Osteoblast (primary cell): ENCODE measurements at regions not wholly inside any gene's neighbourhood (a gene's known extent, or its start where the extent isn't known, plus 50 kb on each side); places are given as distances from the start of the nearest gene placed in this dataset.

ENCODE experiments used
- DNase-seq: peaks from one replicate; pipeline ENCODE4 v3.0.0; 2011; ENCODE audit warnings: low spot score, mixed read lengths; ENCODE audit not compliant: insufficient read length; ENCODE audit errors: missing footprints
- H2AFZ ChIP-seq: 2 replicates; pipeline ENCODE4 v1.6.0; 2011; ENCODE audit warnings: mild to moderate bottlenecking, low read length
- H3K27ac ChIP-seq: 2 replicates; pipeline ENCODE4 v1.5.1; 2011; ENCODE audit warnings: mild to moderate bottlenecking, low read depth, low read length, moderate library complexity
- H3K27me3 ChIP-seq: 2 replicates; pipeline ENCODE4 v1.6.0; 2012; ENCODE audit warnings: mild to moderate bottlenecking, control low read depth, inconsistent platforms, low read length, moderate library complexity; ENCODE audit not compliant: insufficient read depth
- H3K36me3 ChIP-seq: 2 replicates; pipeline ENCODE4 v1.5.1; 2011; ENCODE audit warnings: mild to moderate bottlenecking, low read length, control low read depth, moderate library complexity; ENCODE audit not compliant: insufficient read depth
- H3K4me1 ChIP-seq: 2 replicates; pipeline ENCODE4 v1.5.1; 2011; ENCODE audit warnings: mild to moderate bottlenecking, low read length, control low read depth, moderate library complexity; ENCODE audit not compliant: insufficient read depth
- H3K4me2 ChIP-seq: 2 replicates; pipeline ENCODE4 v1.6.0; 2011; ENCODE audit warnings: mild to moderate bottlenecking, low read length; ENCODE audit not compliant: insufficient read depth
- H3K4me3 ChIP-seq: fragments of 200-600 bp; sonication (generic); 3 replicates; pipeline ENCODE4 v1.5.1; 2012; ENCODE audit warnings: mild to moderate bottlenecking, low read length, inconsistent platforms; ENCODE audit not compliant: insufficient read depth
- H3K79me2 ChIP-seq: 2 replicates; pipeline ENCODE4 v1.6.0; 2012; ENCODE audit warnings: mild to moderate bottlenecking, low read length, control low read depth, inconsistent platforms; ENCODE audit not compliant: insufficient read depth
- H3K9me3 ChIP-seq: 2 replicates; pipeline ENCODE4 v1.5.1; 2011; ENCODE audit warnings: low read depth, low read length, control low read depth
- H4K20me1 ChIP-seq: 2 replicates; pipeline ENCODE4 v1.6.0; 2012; ENCODE audit warnings: mild to moderate bottlenecking, low read length, control low read depth; ENCODE audit not compliant: insufficient read depth
- TF ChIP-seq, protein P1 (sequence below): IDR thresholded peaks from 2 replicates; pipeline ENCODE4 v1.5.1; 2011; ENCODE audit warnings: mild to moderate bottlenecking, low read depth, low read length, moderate library complexity; ENCODE audit errors: extremely low read depth

DNA sequence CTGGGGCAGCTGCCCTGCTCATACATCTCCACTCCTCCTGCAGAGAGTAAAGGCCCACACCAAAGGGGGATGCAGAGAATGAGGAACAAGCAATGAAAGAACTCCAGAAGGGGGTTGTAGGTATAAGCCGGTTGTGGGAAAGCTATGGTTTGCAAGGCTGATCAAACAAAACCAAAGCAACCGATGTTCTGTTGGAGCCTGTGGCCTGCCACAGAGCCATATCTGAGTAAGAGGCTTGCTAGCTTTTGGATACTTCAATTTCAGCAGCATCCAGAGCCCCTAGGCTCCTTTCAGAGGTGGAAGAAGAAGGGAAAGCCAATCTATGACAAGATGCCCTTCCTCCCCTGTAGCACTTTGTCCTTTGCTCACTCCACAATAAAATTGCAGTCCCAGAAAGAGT is 163.2 kb downstream of the RRAGC start:
- no peaks in the 10 kb centered on the region for H3K9me3 ChIP-seq

DNA sequence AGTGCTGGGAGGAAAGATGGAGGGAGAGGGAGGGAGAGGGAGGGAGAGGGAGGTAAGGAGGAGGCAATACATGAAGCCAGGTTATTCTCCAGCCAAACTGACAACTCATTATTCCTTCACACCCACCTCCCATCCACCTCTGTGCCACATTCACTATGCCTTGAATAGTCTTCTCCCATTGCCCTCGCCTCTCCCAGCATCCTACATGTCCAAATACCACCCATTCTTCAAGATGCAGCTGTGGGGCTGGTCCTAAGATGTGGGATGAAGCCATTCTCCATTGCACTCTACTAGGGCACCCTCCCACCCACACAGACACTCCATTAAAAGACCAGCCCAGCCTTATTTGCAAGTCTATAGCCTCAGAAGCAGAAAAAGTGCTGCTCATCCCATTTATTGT is 165.8 kb downstream of the RRAGC start:
- no peaks in the 10 kb centered on the region for H4K20me1 ChIP-seq
- H3K27me3 ChIP-seq: peaks cover 2% of the 10 kb centered on the region
- no peaks in the 10 kb centered on the region for H3K9me3 ChIP-seq
- TF ChIP-seq, protein P1, sequence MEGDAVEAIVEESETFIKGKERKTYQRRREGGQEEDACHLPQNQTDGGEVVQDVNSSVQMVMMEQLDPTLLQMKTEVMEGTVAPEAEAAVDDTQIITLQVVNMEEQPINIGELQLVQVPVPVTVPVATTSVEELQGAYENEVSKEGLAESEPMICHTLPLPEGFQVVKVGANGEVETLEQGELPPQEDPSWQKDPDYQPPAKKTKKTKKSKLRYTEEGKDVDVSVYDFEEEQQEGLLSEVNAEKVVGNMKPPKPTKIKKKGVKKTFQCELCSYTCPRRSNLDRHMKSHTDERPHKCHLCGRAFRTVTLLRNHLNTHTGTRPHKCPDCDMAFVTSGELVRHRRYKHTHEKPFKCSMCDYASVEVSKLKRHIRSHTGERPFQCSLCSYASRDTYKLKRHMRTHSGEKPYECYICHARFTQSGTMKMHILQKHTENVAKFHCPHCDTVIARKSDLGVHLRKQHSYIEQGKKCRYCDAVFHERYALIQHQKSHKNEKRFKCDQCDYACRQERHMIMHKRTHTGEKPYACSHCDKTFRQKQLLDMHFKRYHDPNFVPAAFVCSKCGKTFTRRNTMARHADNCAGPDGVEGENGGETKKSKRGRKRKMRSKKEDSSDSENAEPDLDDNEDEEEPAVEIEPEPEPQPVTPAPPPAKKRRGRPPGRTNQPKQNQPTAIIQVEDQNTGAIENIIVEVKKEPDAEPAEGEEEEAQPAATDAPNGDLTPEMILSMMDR: no peak
- no peaks in the 10 kb centered on the region for H3K79me2 ChIP-seq
- no peaks in the 10 kb centered on the region for H3K4me1 ChIP-seq
- no peak overlapping the region for H3K4me3 ChIP-seq
- H3K4me2 ChIP-seq: no peak overlapping the region
- H3K36me3 ChIP-seq: no peaks in the 10 kb centered on the region
- no peak for DNase-seq
- no peak overlapping the region for H3K27ac ChIP-seq
- H2AFZ ChIP-seq: no peak overlapping the region

More for the DNA sequence above, 163.2 kb downstream of the RRAGC start:
- H3K4me1 ChIP-seq: no peaks in the 10 kb centered on the region
- no peaks in the 10 kb centered on the region for H3K79me2 ChIP-seq
- H3K36me3 ChIP-seq: no peaks in the 10 kb centered on the region
- H3K4me2 ChIP-seq: no peak overlapping the region
- no peak overlapping the region for H2AFZ ChIP-seq
- H3K27ac ChIP-seq: no peak overlapping the region
- peaks cover 2% of the 10 kb centered on the region for H3K27me3 ChIP-seq
- no peak overlapping the region for H3K4me3 ChIP-seq
- TF ChIP-seq, protein P1: no peak
- DNase-seq: no peak
- no peaks in the 10 kb centered on the region for H4K20me1 ChIP-seq

DNA sequence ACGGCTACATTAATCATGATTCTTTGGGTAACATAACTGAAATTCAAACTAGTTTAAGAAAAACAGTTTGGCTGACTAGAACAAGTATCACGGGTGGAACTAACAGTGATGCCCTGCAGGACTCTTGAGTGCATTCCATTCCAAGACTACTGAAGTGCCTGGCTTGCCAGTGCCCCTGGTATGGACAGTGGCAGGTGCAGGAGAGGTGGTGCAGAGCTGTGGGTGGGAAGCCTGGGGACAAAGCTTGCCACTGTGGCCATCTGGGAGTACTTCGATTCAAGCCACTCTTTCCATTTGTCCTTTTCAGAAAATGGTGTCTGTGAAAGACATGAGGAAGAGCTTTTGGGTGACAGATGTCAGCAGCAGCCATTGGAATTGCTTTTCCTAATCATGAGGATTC is 166.5 kb downstream of the RRAGC start:
- Histone ChIP-seq H4K20me1 (no peaks in the 10 kb centered on the region), H3K27ac (no peak overlapping the region), H2AFZ (no peak overlapping the region), H3K9me3 (no peaks in the 10 kb centered on the region), H3K27me3 (no peaks in the 10 kb centered on the region), H3K4me1 (no peaks in the 10 kb centered on the region), H3K4me2 (no peak overlapping the region), H3K79me2 (no peaks in the 10 kb centered on the region), H3K4me3 (no peak overlapping the region), H3K36me3 (no peaks in the 10 kb centered on the region)
- TF ChIP-seq, protein P1: no peak
- DNase-seq: no peak

DNA sequence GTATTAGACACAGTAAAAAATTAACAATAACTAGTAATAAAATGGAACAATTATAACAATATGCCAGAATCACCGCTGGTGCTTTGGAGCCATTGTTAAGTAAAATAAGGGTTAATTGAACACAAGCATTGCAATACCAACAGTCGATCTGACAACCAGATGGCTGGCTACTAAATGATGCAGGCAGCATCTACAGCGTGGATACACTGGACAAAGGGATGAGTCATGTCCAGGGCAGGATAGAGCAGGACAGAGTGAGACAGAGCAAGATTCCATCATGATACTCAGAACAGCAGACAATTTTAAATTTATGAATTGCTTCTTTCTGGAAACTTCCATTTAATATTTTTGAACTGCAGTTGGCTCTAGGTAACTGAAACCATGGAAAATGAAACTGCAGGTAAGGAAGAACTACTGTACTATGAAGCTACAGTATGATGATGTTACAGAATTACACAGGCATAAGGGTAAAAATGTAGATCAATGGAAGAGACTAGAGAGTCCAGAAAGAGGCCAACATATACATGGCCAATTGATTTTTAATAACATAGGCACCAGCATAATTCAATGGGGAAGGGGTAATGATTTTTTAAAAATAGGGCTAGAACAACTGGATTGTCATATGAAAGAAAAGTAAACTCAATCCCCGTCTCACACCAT is 168.7 kb downstream of the RRAGC start:
- DNase-seq: no peak
- Histone ChIP-seq H3K27me3 (peaks cover 4% of the 10 kb centered on the region), H2AFZ (no peak overlapping the region), H3K36me3 (no peaks in the 10 kb centered on the region), H4K20me1 (no peaks in the 10 kb centered on the region), H3K4me3 (no peak overlapping the region), H3K27ac (no peak overlapping the region), H3K4me1 (no peaks in the 10 kb centered on the region), H3K79me2 (no peaks in the 10 kb centered on the region), H3K9me3 (no peaks in the 10 kb centered on the region), H3K4me2 (no peak overlapping the region)
- TF ChIP-seq, protein P1: no peak
